ENCODE measurements at regions not wholly inside any gene's neighbourhood (a gene's known extent, or its start where the extent isn't known, plus 50 kb on each side); places are given as distances from the start of the nearest gene placed in this dataset.

- no peak for FAIRE-seq
- TF ChIP-seq CTCF (IDR thresholded peaks at IDR 0.05; ENCODE audit: insufficient read depth, missing control alignments), result no peak
- no peak for DNase-seq (ENCODE audit: insufficient read length, low spot score)
Measured at GRCh38 chr7:116420003-116420402, 79.5 kb upstream of the CAV2 start.

DNA sequence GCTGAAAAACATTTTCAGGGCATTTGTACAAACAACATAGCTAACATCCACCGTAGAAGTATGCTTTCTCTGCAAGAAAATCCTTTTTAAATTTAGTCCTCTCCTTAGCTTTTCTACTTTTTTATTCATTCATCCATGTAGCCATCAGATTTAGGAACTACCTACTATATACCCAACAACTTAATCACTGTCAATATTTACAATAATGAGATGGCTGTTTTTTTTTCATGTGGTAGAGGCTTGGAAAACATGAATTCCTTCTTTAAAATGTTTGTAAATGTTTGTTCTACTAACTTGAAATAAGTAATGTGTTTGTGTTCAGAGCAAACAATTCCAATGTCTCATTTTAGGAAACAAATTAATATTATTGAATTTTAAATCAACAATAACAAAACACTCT lies 78.2 kb upstream of the CAV2 start:
- DNase-seq (ENCODE audit: insufficient read length, low spot score), result no peak
- no peak for TF ChIP-seq CTCF (IDR thresholded peaks at IDR 0.05; ENCODE audit: insufficient read depth, missing control alignments)
- no peak for FAIRE-seq

DNA sequence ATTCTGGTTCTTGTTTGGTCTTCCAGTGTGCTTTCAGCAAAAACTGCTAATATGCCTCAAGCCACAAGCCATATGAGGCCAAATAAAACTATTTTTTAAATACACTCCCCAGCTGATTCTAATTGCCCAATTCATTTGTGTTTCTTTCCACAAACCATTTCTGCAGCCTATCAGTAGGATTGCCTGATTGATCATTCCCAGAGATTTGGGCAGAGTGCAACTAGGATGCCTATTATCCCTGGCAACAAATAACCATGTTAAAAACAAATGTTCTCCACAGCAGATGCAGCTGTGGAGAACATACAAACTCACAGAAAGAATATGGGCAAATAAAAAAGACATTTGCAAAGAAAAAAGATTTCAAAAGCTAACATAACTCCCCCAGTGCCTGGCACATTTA lies 76.9 kb upstream of the CAV2 start:
- FAIRE-seq, result no peak
- TF ChIP-seq CTCF (IDR thresholded peaks at IDR 0.05; ENCODE audit: insufficient read depth, missing control alignments), result no peak
- DNase-seq (ENCODE audit: insufficient read length, low spot score), result no peak

DNA sequence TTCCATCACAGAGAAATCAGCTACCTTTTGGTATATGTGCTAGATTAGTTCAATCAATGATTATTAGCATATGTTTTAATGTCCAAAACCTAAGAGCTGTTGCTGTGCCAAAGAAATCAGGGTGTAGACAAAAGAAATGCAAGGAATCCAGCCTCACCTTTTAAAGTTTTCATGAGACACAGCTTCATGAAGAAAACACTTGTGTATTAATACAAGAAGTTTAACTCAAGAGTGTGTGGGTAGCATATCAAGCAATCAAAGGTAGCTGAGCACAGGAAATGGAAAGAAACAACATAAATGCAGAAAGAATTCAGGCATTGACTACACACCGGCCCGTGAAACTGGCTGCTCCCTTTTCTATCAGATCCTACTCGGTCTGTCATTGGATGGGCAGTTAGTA lies 76.0 kb upstream of the CAV2 start:
- TF ChIP-seq CTCF (IDR thresholded peaks at IDR 0.05; ENCODE audit: insufficient read depth, missing control alignments), result no peak
- DNase-seq (ENCODE audit: insufficient read length, low spot score) (no peak), FAIRE-seq (no peak)

- TF ChIP-seq CTCF (IDR thresholded peaks at IDR 0.05; ENCODE audit: insufficient read depth, missing control alignments), result no peak
- FAIRE-seq (no peak), DNase-seq (ENCODE audit: insufficient read length, low spot score) (no peak)
Measured at GRCh38 chr7:116425647-116426209, 73.8 kb upstream of the CAV2 start.

- TF ChIP-seq CTCF (IDR thresholded peaks at IDR 0.05; ENCODE audit: insufficient read depth, missing control alignments), result no peak
- FAIRE-seq (no peak), DNase-seq (ENCODE audit: insufficient read length, low spot score) (no peak)
Measured at GRCh38 chr7:116426428-116427156, 72.9 kb upstream of the CAV2 start.

DNA sequence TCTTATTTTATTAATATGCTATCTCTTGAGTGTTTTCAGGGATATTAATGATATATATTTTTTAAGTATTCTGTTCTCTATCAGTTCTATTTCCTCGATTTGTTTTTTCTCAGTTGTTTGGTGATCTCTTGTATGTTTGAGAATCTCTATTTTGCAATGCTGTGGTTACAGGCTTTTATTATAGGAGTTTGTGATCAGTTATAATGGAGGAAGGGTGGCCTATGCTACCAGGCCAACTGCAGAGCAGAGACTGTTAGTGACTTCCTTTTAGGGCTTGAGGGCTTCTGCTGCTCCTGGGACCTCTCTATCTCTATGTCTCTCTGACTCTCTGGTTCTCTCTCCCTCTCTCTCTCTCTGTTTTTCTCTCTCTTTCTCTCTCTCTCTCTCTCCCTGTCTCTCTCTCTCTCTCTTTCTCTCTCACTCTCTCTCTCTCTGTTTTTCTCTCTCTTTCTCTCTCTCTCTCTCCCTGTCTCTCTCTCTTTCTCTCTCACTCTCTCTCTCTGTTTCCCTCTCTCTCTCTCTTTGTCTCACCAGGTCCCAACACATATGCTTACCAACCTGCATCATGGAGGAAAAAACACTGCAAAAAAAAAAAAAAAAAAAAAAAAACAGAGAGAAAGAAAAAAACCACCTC lies 69.4 kb upstream of the CAV2 start:
- no peak for FAIRE-seq
- DNase-seq (ENCODE audit: insufficient read length, low spot score), result no peak
- no peak for TF ChIP-seq CTCF (IDR thresholded peaks at IDR 0.05; ENCODE audit: insufficient read depth, missing control alignments)
